SK-N-SH (cell line): ENCODE measurements at regions not wholly inside any gene's neighbourhood (a gene's known extent, or its start where the extent isn't known, plus 50 kb on each side); places are given as distances from the start of the nearest gene placed in this dataset.

Source experiments
- CTCF ChIA-PET: fragments of 300-600, 350-600 bp; formaldehyde crosslinking; extraction: SDS; loops from one replicate; lab custom pipeline; 2021; lab: Yijun Ruan, JAX
- POLR2A ChIA-PET: fragments of 350-600 bp; sonication (Branson Sonifier 250); formaldehyde crosslinking; extraction: SDS; loops from one replicate; lab custom pipeline; 2020; ENCODE audit warnings: antibody characterized with exemption, inconsistent platforms; lab: Yijun Ruan, JAX
- DNase-seq: peaks from one replicate; pipeline ENCODE4 v3.0.0; 2012
- H2AFZ ChIP-seq: fragments of 200-600 bp; sonication (generic); 2 replicates; pipeline ENCODE4 v1.8.1; 2016; ENCODE audit warnings: antibody characterized with exemption, mild to moderate bottlenecking, low read depth
- H3F3A ChIP-seq: fragments of 200-600 bp; sonication (generic); replicated peaks from 2 replicates; pipeline ENCODE3; 2016; ENCODE audit warnings: antibody characterized with exemption, mild to moderate bottlenecking; ENCODE audit not compliant: insufficient read depth
- H3K27ac ChIP-seq, 2 experiments: fragments of 200-500 bp in 1 of 2; fragments of 200-600 bp in 1 of 2; sonication (Bioruptor generic) in 1 of 2; sonication (generic), shearing (Covaris generic) in 1 of 2; 2 replicates each; pipeline versions ENCODE4 v1.5.1 to v1.6.1; 2014 to 2016; ENCODE audit warnings: low read depth in 2 of 2, inconsistent platforms in 1 of 2, low read length in 1 of 2, mild to moderate bottlenecking in 1 of 2, mixed read lengths in 1 of 2
- H3K27me3 ChIP-seq: fragments of 200-600 bp; sonication (generic), shearing (Covaris generic); 2 replicates; pipeline ENCODE4 v1.6.1; 2016; ENCODE audit warnings: mixed run types; ENCODE audit not compliant: insufficient read depth
- H3K36me3 ChIP-seq, 2 experiments: fragments of 200-500 bp in 1 of 2; fragments of 200-600 bp in 1 of 2; sonication (Bioruptor generic) in 1 of 2; sonication (generic) in 1 of 2; replicated peaks in 1 of 2; 2 replicates each; pipeline versions ENCODE3 to v1.5.1; 2014 to 2016; ENCODE audit warnings: low read length in 1 of 2, mild to moderate bottlenecking in 1 of 2; ENCODE audit not compliant: insufficient read depth in 2 of 2, control insufficient read depth in 1 of 2
- H3K4me1 ChIP-seq, 2 experiments: fragments of 200-500 bp in 1 of 2; fragments of 200-600 bp in 1 of 2; sonication (Bioruptor generic) in 1 of 2; sonication (generic), shearing (Covaris generic) in 1 of 2; 2 replicates each; pipeline versions ENCODE4 v1.5.1 to v1.6.1; 2014 to 2016; ENCODE audit warnings: low read depth in 1 of 2, low read length in 1 of 2, mixed run types in 1 of 2; ENCODE audit not compliant: insufficient read depth in 2 of 2, control insufficient read depth in 1 of 2
- H3K4me2 ChIP-seq: fragments of 200-600 bp; sonication (generic), shearing (Covaris generic); 2 replicates; pipeline ENCODE4 v1.6.1; 2017; ENCODE audit warnings: mixed run types
- H3K4me3 ChIP-seq, 2 experiments: fragments of 200-500 bp in 1 of 2; fragments of 200-600 bp in 1 of 2; sonication (Bioruptor generic) in 1 of 2; sonication (generic), shearing (Covaris generic) in 1 of 2; 2 replicates each; pipeline versions ENCODE4 v1.5.1 to v1.8.1; 2014 to 2016; ENCODE audit warnings: low read depth in 2 of 2, inconsistent platforms in 1 of 2, low read length in 1 of 2, mild to moderate bottlenecking in 1 of 2, mixed read lengths in 1 of 2, moderate library complexity in 1 of 2
- H3K79me2 ChIP-seq: fragments of 200-600 bp; sonication (generic); 2 replicates; pipeline ENCODE4 v1.8.1; 2017; ENCODE audit warnings: mild to moderate bottlenecking; ENCODE audit not compliant: insufficient read depth
- H3K9ac ChIP-seq: fragments of 200-600 bp; sonication (generic); 2 replicates; pipeline ENCODE4 v1.6.1; 2017; ENCODE audit warnings: mixed run types
- H3K9me2 ChIP-seq: fragments of 200-600 bp; sonication (generic); 2 replicates; pipeline ENCODE4 v1.6.1; 2017; ENCODE audit warnings: mixed run types
- H3K9me3 ChIP-seq: fragments of 200-600 bp; sonication (generic); 2 replicates; pipeline ENCODE4 v1.6.1; 2017; ENCODE audit warnings: mixed run types, mild to moderate bottlenecking, moderate library complexity
- H4K20me1 ChIP-seq: fragments of 200-600 bp; sonication (generic); 2 replicates; pipeline ENCODE4 v1.6.1; 2017; ENCODE audit warnings: mild to moderate bottlenecking, mixed run types; ENCODE audit not compliant: insufficient read depth
- CHD2 ChIP-seq: fragments of 150-350 bp; IDR thresholded peaks from 2 replicates; pipeline ENCODE4 v1.6.1; 2018; ENCODE audit warnings: low read length; ENCODE audit not compliant: partially characterized antibody
- CTCF ChIP-seq: fragments of 200-600 bp; sonication (generic); IDR thresholded peaks from 2 replicates; pipeline ENCODE4 v1.6.1; 2017; ENCODE audit warnings: antibody characterized with exemption, mild to moderate bottlenecking, moderate library complexity
- EP300 ChIP-seq, 2 experiments: IDR thresholded peaks; 2 replicates each; pipeline versions ENCODE4 v1.4.0 to v1.6.1; 2012; ENCODE audit warnings: borderline replicate concordance in 1 of 2, low read depth in 1 of 2, low read length in 1 of 2
- EZH2phosphoT487 ChIP-seq: fragments of 200-600 bp; sonication (generic); IDR thresholded peaks from 2 replicates; pipeline ENCODE4 v1.6.1; 2017; ENCODE audit warnings: low read depth, mixed run types, mild to moderate bottlenecking, antibody characterized with exemption, moderate library complexity, borderline replicate concordance
- FOSL2 ChIP-seq: IDR thresholded peaks from 2 replicates; pipeline ENCODE4 v1.4.0; 2012; ENCODE audit warnings: low read depth, mild to moderate bottlenecking, moderate library complexity, borderline replicate concordance
- FOXJ3 ChIP-seq: sonication (generic); formaldehyde crosslinking; IDR thresholded peaks from 2 replicates; pipeline ENCODE4 v1.5.1; 2020; ENCODE audit warnings: mild to moderate bottlenecking, missing genetic modification reagents
- FOXM1 ChIP-seq: IDR thresholded peaks from 2 replicates; pipeline ENCODE4 v1.4.0; 2012; ENCODE audit warnings: low read depth, mild to moderate bottlenecking
- MXI1 ChIP-seq: IDR thresholded peaks from 2 replicates; pipeline ENCODE4 v1.6.1; 2012; ENCODE audit warnings: mild to moderate bottlenecking, low read depth, low read length, improper control_type of control experiment
- NFIC ChIP-seq: IDR thresholded peaks from 2 replicates; pipeline ENCODE4 v1.4.0; 2012; ENCODE audit warnings: borderline replicate concordance
- NRF1 ChIP-seq: IDR thresholded peaks from 2 replicates; pipeline ENCODE4 v1.6.1; 2012; ENCODE audit warnings: low read depth, mild to moderate bottlenecking, low read length
- RAD21 ChIP-seq: IDR thresholded peaks from 2 replicates; pipeline ENCODE4 v1.6.1; 2012; ENCODE audit warnings: mild to moderate bottlenecking, low read length
- RFX5 ChIP-seq: IDR thresholded peaks from 2 replicates; pipeline ENCODE4 v1.6.1; 2012; ENCODE audit warnings: mild to moderate bottlenecking, improper control_type of control experiment, low read length
- RXRA ChIP-seq: IDR thresholded peaks from 2 replicates; pipeline ENCODE4 v1.4.0; 2012; ENCODE audit warnings: low read depth, mild to moderate bottlenecking, borderline replicate concordance
- SIN3A ChIP-seq: IDR thresholded peaks from 2 replicates; pipeline ENCODE4 v1.6.1; 2012; ENCODE audit warnings: low read depth, mild to moderate bottlenecking, low read length, moderate library complexity, borderline replicate concordance
- TAF1 ChIP-seq: IDR thresholded peaks from 2 replicates; pipeline ENCODE4 v1.6.1; 2012; ENCODE audit warnings: low read depth, mild to moderate bottlenecking, low read length, moderate library complexity, borderline replicate concordance
- TCF12 ChIP-seq: IDR thresholded peaks from 2 replicates; pipeline ENCODE4 v1.4.0; 2012
- TEAD4 ChIP-seq: IDR thresholded peaks from 2 replicates; pipeline ENCODE4 v1.4.0; 2012; ENCODE audit warnings: mild to moderate bottlenecking, borderline replicate concordance; ENCODE audit not compliant: insufficient read depth
- USF1 ChIP-seq: IDR thresholded peaks from 2 replicates; pipeline ENCODE4 v1.4.0; 2012; ENCODE audit warnings: low read depth, borderline replicate concordance
- USF2 ChIP-seq: fragments of 150-350 bp; IDR thresholded peaks from 2 replicates; pipeline ENCODE4 v1.6.1; 2017; ENCODE audit warnings: antibody characterized with exemption, low read length, low read depth, borderline replicate concordance
- ZBTB33 ChIP-seq: IDR thresholded peaks from 2 replicates; pipeline ENCODE4 v1.4.0; 2012; ENCODE audit warnings: low read depth, borderline replicate concordance
- WGBS: methylation state at CpG from one replicate; pipeline ENCODE4 v1.1.6; 2017; ENCODE audit warnings: low lambda C conversion rate; 5-methylcytosine and 5-hydroxymethylcytosine counted together
- TF ChIP-seq, protein P1 (sequence below): fragments of 150-350 bp; IDR thresholded peaks from 2 replicates; pipeline ENCODE4 v1.6.1; 2016; ENCODE audit warnings: mild to moderate bottlenecking, low read depth, low read length

DNA sequence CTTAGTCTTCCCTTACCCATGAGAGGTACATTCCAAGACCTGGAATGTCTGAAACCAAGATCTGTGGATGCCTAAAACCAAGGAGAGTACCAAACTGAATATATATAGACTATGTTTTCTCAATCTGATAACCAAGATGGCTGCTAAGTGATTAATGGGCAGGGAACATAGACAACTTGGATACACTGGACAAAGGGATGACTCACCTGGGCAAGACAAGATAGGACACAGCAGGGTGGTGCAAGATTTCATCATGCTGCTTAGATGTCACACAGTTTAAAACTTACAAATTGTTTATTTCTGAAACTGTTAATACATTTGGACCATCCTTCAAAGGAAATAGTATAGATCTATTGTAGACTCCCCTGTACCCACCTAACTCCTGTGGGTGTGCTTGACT lies 130.9 kb downstream of the HTR1A start (continued):
- TF ChIP-seq SIN3A (no peak), MXI1 (no peak), TAF1 (no peak), FOSL2 (no peak), NFIC (no peak), NRF1 (no peak), RFX5 (no peak), CHD2 (no peak), USF1 (no peak)
- TF ChIP-seq, protein P1, sequence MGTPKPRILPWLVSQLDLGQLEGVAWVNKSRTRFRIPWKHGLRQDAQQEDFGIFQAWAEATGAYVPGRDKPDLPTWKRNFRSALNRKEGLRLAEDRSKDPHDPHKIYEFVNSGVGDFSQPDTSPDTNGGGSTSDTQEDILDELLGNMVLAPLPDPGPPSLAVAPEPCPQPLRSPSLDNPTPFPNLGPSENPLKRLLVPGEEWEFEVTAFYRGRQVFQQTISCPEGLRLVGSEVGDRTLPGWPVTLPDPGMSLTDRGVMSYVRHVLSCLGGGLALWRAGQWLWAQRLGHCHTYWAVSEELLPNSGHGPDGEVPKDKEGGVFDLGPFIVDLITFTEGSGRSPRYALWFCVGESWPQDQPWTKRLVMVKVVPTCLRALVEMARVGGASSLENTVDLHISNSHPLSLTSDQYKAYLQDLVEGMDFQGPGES, result no peak
- TF ChIP-seq, all 33 proteins: peak for 0

DNA sequence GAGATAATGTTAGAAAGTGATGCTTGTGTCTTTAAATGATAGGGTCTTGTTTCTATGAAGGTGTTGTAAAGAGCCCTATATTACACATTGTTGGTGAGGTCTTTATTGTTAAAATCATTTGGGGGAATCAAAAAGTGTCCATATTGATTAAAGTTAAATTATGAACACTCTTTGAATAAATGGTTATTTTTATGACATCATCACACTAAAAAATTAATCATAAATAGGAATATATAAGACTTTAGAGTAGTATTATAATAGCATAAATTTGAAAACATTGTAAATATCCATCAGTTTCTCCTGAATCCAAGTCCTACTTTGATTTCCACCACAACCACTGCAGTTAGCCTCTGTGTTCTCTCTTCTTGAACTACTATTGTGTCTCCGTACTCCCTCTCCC lies 136.3 kb downstream of the HTR1A start:
- Histone ChIP-seq H3K79me2 (no peaks in the 10 kb centered on the region), H2AFZ (no peak overlapping the region), H3F3A (no peaks in the 10 kb centered on the region), H3K36me3 (no peaks in the 10 kb centered on the region), H3K27me3 (no peaks in the 10 kb centered on the region), H3K9ac (no peak overlapping the region), H3K9me3 (no peaks in the 10 kb centered on the region), H3K9me2 (no peaks in the 10 kb centered on the region), H3K4me2 (no peak overlapping the region), H3K4me3 (no peak overlapping the region), H3K27ac (no peak overlapping the region), H4K20me1 (no peaks in the 10 kb centered on the region), H3K4me1 (no peaks in the 10 kb centered on the region)
- no peak for TF ChIP-seq CTCF
- TF ChIP-seq FOXJ3 (CRISPR knock-in tag), result no peak
- TF ChIP-seq TEAD4, result no peak
- no peak for TF ChIP-seq RAD21
- no peak for TF ChIP-seq FOXM1
- TF ChIP-seq EZH2phosphoT487, result no peak
- no peak for TF ChIP-seq TCF12
- TF ChIP-seq SIN3A, result no peak
- TF ChIP-seq EP300 (IDR thresholded peaks at IDR 0.05; ENCODE audit: borderline replicate concordance in 1 of 2, low read depth in 1 of 2, low read length in 1 of 2), result no peak
- TF ChIP-seq, protein P1, result no peak
- TF ChIP-seq NRF1, result no peak
- no peak for TF ChIP-seq ZBTB33
- TF ChIP-seq RXRA, result no peak
- no peak for TF ChIP-seq USF2
- ChIA-PET CTCF (no interaction called here), POLR2A (no interaction called here)
- WGBS, result 6% methylated on average over 1 of the region's 1 CpG
- DNase-seq, result no peak
